ENCODE measurements at regions not wholly inside any gene's neighbourhood (a gene's known extent, or its start where the extent isn't known, plus 50 kb on each side); places are given as distances from the start of the nearest gene placed in this dataset.

DNA sequence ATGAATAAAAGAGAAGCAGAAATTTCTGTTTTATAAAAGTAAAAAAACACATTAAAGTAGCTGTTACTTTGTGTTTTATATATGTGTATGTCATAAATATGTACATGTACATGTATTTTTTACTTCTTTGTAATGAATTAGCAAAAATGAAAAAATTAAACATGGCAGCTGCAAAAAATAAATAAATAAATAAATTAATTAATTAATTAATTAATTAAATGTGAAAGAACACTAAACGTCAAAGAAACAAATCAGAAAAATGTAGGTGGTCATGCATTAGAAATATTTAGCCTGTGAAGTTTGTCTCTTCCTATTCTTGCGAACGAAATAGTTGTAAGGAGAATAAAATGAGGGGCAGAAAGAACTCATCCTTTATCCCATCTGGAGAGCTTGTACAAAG is 357.0 kb downstream of the ZIC4 start:
- no peak overlapping the region for H3K27ac ChIP-seq
- H3K36me3 ChIP-seq: no peaks in the 10 kb centered on the region
- DNase-seq: no peak
- no peaks in the 10 kb centered on the region for H3K4me1 ChIP-seq
- no peak overlapping the region for H3K4me3 ChIP-seq
- no peaks in the 10 kb centered on the region for H3K27me3 ChIP-seq
- no peaks in the 10 kb centered on the region for H3K9me3 ChIP-seq
- TF ChIP-seq EP300 (IDR thresholded peaks at IDR 0.05; ENCODE audit: low read depth): no peak
- no peak for TF ChIP-seq POLR2AphosphoS5 (IDR thresholded peaks at IDR 0.05)
- TF ChIP-seq POLR2A (IDR thresholded peaks at IDR 0.05): no peak
- TF ChIP-seq, protein P1, sequence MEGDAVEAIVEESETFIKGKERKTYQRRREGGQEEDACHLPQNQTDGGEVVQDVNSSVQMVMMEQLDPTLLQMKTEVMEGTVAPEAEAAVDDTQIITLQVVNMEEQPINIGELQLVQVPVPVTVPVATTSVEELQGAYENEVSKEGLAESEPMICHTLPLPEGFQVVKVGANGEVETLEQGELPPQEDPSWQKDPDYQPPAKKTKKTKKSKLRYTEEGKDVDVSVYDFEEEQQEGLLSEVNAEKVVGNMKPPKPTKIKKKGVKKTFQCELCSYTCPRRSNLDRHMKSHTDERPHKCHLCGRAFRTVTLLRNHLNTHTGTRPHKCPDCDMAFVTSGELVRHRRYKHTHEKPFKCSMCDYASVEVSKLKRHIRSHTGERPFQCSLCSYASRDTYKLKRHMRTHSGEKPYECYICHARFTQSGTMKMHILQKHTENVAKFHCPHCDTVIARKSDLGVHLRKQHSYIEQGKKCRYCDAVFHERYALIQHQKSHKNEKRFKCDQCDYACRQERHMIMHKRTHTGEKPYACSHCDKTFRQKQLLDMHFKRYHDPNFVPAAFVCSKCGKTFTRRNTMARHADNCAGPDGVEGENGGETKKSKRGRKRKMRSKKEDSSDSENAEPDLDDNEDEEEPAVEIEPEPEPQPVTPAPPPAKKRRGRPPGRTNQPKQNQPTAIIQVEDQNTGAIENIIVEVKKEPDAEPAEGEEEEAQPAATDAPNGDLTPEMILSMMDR (IDR thresholded peaks at IDR 0.05): no peak
- WGBS, 2 donors (ENCODE audit: low coverage in 1 of 2): 90 to 92% methylated on average over 3 of the region's 3 CpGs
- in situ Hi-C loops (cut with MboI; ENCODE audit: low pct_ligation_motif_present in 1 of 4, low pct_unique_long_range_greater_than_20kb in 1 of 4, low sequenced_read_pairs in 3 of 4) (no loop called here), intact Hi-C loops (cut with DNase I; ENCODE audit: low total_unique reads) (no loop called here)

DNA sequence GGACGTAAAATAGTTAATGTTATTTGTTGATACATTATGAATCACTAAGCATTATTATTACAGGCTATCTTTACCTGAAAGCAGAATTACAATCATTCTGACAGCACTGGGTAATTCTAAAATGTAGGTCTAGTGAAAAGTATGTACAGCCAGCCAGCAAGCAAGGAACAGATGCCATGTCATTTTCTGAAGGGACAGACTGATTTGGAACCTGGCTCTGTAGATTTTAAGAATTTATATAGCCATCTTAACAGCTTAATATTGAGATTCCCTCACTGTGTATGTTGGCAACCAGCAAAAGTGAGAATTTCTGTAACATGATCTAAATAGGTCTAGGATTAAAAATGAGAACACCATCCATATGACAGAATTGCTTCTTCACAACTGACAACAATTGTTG is 359.4 kb downstream of the ZIC4 start:
- Histone ChIP-seq H3K4me1 (no peaks in the 10 kb centered on the region), H3K36me3 (no peaks in the 10 kb centered on the region), H3K27me3 (no peaks in the 10 kb centered on the region), H3K4me3 (no peak overlapping the region), H3K27ac (no peak overlapping the region), H3K9me3 (no peaks in the 10 kb centered on the region)
- intact Hi-C loops (cut with DNase I; ENCODE audit: low total_unique reads) (no loop called here), in situ Hi-C loops (cut with MboI; ENCODE audit: low pct_ligation_motif_present in 1 of 4, low pct_unique_long_range_greater_than_20kb in 1 of 4, low sequenced_read_pairs in 3 of 4) (no loop called here)
- no peak for DNase-seq
- 77 to 97% methylated on average over 1 of the region's 1 CpG for WGBS, 2 donors (ENCODE audit: low coverage in 1 of 2)
- no peak for TF ChIP-seq POLR2A (IDR thresholded peaks at IDR 0.05)
- TF ChIP-seq, protein P1 (IDR thresholded peaks at IDR 0.05): no peak
- no peak for TF ChIP-seq POLR2AphosphoS5 (IDR thresholded peaks at IDR 0.05)
- TF ChIP-seq EP300 (IDR thresholded peaks at IDR 0.05; ENCODE audit: low read depth): no peak

DNA sequence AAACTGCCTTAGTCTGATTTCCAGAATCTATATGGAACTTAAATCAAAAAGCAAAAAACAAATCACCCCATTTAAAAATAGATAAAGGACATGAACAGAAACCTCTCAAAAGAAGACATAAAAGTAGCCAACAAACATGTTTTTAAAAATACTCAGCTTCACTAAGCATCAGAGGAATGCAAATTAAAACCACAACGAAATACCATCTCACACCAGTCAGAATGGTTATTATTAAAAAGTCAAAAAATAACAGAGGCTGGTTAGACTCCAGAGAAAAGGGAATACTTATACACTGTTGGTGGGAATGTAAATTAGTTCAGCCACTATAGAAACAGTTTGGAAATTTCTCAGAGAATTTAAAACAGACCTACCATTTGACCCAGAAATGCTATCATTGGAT is 367.9 kb downstream of the ZIC4 start:
- WGBS, 2 donors (ENCODE audit: low coverage in 1 of 2): 18 to 33% methylated on average over 1 of the region's 1 CpG
- Histone ChIP-seq H3K27ac (no peak overlapping the region), H3K4me3 (no peak overlapping the region), H3K36me3 (no peaks in the 10 kb centered on the region), H3K27me3 (no peaks in the 10 kb centered on the region), H3K4me1 (no peaks in the 10 kb centered on the region), H3K9me3 (peaks cover 0 to 11% of the 10 kb centered on the region in 2 donors)
- intact Hi-C loops (cut with DNase I; ENCODE audit: low total_unique reads) (no loop called here), in situ Hi-C loops (cut with MboI; ENCODE audit: low pct_ligation_motif_present in 1 of 4, low pct_unique_long_range_greater_than_20kb in 1 of 4, low sequenced_read_pairs in 3 of 4) (no loop called here)
- TF ChIP-seq, protein P1 (IDR thresholded peaks at IDR 0.05): no peak
- TF ChIP-seq EP300 (IDR thresholded peaks at IDR 0.05; ENCODE audit: low read depth): no peak
- no peak for DNase-seq

DNA sequence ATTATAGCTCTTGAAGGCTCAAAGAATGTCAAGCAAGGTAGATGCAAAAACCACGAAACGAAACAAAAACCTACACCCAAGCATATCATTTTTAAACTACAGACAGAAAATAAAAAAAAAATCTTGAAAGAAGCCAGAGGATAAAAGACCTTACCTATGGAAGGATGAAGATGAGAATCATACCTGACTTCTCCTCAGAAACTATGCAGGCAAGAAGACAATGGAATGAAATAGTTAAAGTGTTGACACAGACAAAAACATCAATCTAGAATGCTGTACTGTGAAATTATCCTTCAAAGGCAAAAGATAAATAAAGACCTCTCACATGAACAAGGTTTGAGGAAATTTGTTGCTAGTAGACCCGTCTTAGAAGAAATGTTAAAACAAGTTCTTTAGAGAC is 372.0 kb downstream of the ZIC4 start:
- in situ Hi-C loops (cut with MboI; ENCODE audit: low pct_ligation_motif_present in 1 of 4, low pct_unique_long_range_greater_than_20kb in 1 of 4, low sequenced_read_pairs in 3 of 4) (no loop called here), intact Hi-C loops (cut with DNase I; ENCODE audit: low total_unique reads) (no loop called here)
- Histone ChIP-seq H3K36me3 (no peaks in the 10 kb centered on the region), H3K27me3 (no peaks in the 10 kb centered on the region), H3K4me1 (no peaks in the 10 kb centered on the region), H3K4me3 (no peak overlapping the region), H3K27ac (no peak overlapping the region), H3K9me3 (peaks cover 0 to 11% of the 10 kb centered on the region in 2 donors)
- DNase-seq: no peak
- TF ChIP-seq POLR2AphosphoS5 (IDR thresholded peaks at IDR 0.05) (no peak), EP300 (IDR thresholded peaks at IDR 0.05; ENCODE audit: low read depth) (no peak), POLR2A (IDR thresholded peaks at IDR 0.05) (no peak)
- TF ChIP-seq, protein P1 (IDR thresholded peaks at IDR 0.05): no peak
- 77 to 86% methylated on average over 3 of the region's 3 CpGs for WGBS, 2 donors (ENCODE audit: low coverage in 1 of 2)
